ENCODE measurements at regions not wholly inside any gene's neighbourhood (a gene's known extent, or its start where the extent isn't known, plus 50 kb on each side); places are given as distances from the start of the nearest gene placed in this dataset.

DNA sequence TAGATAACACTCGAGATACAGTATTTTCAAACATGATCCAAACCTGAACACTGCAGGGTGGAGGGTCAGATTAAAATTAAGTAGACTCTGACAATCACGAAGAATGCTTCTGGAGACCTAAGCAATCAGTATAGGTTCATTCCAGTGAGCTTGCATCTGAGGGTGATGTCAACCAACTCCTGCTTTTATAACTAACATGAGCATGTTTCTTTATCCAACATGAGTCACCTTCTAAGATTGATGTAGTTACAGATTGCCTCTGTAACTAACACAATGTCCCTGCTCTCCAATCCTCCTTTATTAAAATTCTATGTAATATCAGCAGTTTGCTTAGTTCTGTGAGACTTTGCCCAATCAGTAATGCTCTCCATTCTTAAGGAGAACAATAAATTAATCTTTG lies 225.7 kb downstream of the ARL6IP6 start:
- Histone ChIP-seq H3K4me1 (ENCODE audit: control insufficient read depth, insufficient read depth, low read length) (no peaks in the 10 kb centered on the region), H3K36me3 (ENCODE audit: control insufficient read depth, insufficient read depth, low read length) (no peaks in the 10 kb centered on the region), H3K27me3 (ENCODE audit: control insufficient read depth, insufficient read depth, low read length) (no peaks in the 10 kb centered on the region), H3K9ac (ENCODE audit: low read depth, low read length) (no peak overlapping the region), H3K9me3 (ENCODE audit: control insufficient read depth, insufficient read depth, low read length) (no peaks in the 10 kb centered on the region), H3K4me3 (ENCODE audit: low read depth, low read length) (no peak overlapping the region)

DNA sequence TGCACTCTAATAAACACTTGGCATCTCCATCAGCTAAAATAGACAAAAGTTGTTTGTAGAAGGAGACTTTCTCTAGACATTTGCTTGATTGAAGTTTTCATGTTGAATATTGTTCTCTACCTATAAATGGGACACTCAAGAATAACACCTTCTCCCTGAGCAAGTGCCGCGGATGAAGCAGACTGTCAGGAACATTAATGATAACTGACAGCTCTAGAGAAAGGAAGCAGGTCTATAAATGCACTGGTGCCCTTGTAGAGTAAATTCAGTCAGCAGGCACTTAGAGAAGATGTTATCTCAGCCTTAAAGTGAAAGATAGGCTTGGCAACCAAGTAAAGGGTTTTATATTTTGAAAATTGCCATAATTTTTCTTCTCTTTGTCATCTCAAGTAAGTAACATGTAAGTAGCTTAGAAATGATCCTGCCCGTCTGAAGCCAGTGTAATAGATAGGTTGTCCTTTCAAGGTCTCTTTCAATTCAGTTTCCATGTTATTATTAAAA lies 224.6 kb downstream of the ARL6IP6 start:
- H3K4me1 ChIP-seq (ENCODE audit: control insufficient read depth, insufficient read depth, low read length): no peaks in the 10 kb centered on the region
- H3K36me3 ChIP-seq (ENCODE audit: control insufficient read depth, insufficient read depth, low read length): no peaks in the 10 kb centered on the region
- no peak overlapping the region for H3K4me3 ChIP-seq (ENCODE audit: low read depth, low read length)
- no peaks in the 10 kb centered on the region for H3K27me3 ChIP-seq (ENCODE audit: control insufficient read depth, insufficient read depth, low read length)
- no peak overlapping the region for H3K9ac ChIP-seq (ENCODE audit: low read depth, low read length)
- H3K9me3 ChIP-seq (ENCODE audit: control insufficient read depth, insufficient read depth, low read length): no peaks in the 10 kb centered on the region

DNA sequence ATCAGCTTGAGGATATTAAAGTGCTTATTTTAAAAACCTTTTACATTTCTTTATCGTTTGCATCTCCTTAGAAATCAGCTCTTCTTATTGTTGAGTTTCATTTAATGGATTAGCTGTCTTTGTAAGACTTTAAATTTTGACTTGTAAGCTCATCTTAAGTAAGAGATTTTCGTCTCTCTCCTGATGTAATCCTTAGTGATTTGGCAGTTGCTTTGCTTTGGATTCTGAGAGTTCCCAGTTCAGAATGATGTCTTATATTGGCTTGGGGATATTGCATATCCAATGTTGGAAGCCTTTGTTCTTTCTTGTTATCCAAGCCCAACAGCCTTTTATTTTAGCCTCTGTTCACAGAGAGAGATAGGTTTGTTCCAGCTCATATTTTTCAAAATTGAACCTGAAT lies 212.1 kb downstream of the ARL6IP6 start:
- H3K9me3 ChIP-seq (ENCODE audit: control insufficient read depth, insufficient read depth, low read length): no peaks in the 10 kb centered on the region
- H3K4me1 ChIP-seq (ENCODE audit: control insufficient read depth, insufficient read depth, low read length): peaks cover 2% of the 10 kb centered on the region
- H3K36me3 ChIP-seq (ENCODE audit: control insufficient read depth, insufficient read depth, low read length): no peaks in the 10 kb centered on the region
- H3K9ac ChIP-seq (ENCODE audit: low read depth, low read length): no peak overlapping the region
- H3K27me3 ChIP-seq (ENCODE audit: control insufficient read depth, insufficient read depth, low read length): no peaks in the 10 kb centered on the region
- no peak overlapping the region for H3K4me3 ChIP-seq (ENCODE audit: low read depth, low read length)

DNA sequence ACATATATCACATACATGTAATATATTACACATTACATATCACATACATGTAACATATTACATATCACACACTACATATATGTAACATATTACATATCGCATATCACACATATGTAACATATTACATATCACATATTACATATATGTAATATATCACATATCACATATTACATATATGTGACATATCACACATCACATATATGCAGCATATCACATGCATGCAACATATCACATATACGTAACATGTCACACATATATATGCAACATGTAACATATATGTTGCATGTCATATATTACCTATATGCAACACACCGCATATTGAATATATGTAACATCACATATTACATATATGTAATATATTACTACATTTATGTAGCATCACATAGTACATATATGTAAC lies 211.2 kb downstream of the ARL6IP6 start:
- Histone ChIP-seq H3K36me3 (ENCODE audit: control insufficient read depth, insufficient read depth, low read length) (no peaks in the 10 kb centered on the region), H3K27me3 (ENCODE audit: control insufficient read depth, insufficient read depth, low read length) (no peaks in the 10 kb centered on the region), H3K4me3 (ENCODE audit: low read depth, low read length) (no peak overlapping the region), H3K9ac (ENCODE audit: low read depth, low read length) (no peak overlapping the region), H3K9me3 (ENCODE audit: control insufficient read depth, insufficient read depth, low read length) (no peaks in the 10 kb centered on the region), H3K4me1 (ENCODE audit: control insufficient read depth, insufficient read depth, low read length) (peaks cover 2% of the 10 kb centered on the region)

DNA sequence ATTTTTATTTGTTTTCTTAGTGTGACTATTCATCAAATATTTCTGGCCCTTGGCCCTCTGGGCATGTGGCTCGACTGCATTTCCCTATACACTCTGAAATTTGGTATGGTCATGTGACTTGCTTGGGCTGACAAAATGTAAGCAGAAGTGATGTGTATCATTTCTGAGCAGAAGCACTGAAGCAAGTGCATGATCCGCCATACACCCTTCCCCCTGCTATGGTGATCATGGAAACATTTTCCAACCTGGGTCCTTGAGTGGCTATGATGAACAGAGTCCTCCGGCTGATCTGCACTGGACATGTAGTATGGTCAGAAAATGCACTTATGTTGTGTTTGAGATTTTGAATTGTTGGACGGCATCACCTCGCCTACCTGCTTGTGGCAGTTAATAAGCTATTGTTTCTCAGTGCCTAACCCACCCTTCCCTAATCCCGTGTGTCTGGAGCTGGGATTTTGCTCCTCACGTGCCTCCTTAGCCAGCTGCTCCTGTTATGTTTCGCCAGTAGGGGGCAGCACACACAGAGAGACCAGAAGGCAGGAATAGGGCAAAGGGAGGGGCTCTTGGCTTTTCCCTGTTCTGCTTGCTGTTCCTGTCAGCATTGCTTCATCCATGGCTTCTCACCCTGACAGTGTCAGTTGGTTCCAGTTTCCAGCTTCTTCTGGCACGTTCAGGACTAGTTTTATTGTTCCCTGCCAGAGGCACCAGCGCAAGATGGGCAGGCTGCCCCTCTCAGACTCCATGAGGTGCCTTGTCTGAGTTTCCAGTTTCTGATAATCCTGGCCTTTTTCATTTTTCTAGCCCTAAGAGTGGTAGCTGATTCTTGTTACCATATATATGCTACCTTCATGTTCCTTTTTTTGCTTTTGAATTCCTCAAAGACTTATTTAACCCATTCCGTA lies 207.4 kb downstream of the ARL6IP6 start:
- Histone ChIP-seq H3K4me3 (ENCODE audit: low read depth, low read length) (no peak overlapping the region), H3K27me3 (ENCODE audit: control insufficient read depth, insufficient read depth, low read length) (no peaks in the 10 kb centered on the region), H3K4me1 (ENCODE audit: control insufficient read depth, insufficient read depth, low read length) (peaks cover 2% of the 10 kb centered on the region), H3K9me3 (ENCODE audit: control insufficient read depth, insufficient read depth, low read length) (no peaks in the 10 kb centered on the region), H3K9ac (ENCODE audit: low read depth, low read length) (no peak overlapping the region), H3K36me3 (ENCODE audit: control insufficient read depth, insufficient read depth, low read length) (no peaks in the 10 kb centered on the region)

DNA sequence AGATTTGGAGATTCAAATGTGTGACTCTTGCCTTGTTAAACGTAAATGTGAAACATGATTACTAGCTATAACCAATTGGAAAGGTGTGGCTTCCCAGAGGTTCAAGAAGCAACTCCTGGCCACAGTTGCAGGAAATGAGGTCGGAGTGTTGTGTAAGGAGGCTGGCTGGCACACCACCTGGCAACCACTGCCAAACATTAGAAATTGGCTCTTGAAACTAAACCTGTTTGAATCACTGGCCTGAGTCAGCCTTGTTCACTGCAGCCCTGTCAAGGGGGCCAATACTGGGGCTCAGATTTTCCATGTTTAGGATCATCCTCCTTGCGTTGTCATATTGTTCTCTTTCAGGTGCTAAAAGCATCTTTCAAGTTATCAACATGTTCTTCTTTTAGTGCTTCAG lies 206.3 kb downstream of the ARL6IP6 start:
- Histone ChIP-seq H3K27me3 (ENCODE audit: control insufficient read depth, insufficient read depth, low read length) (no peaks in the 10 kb centered on the region), H3K9ac (ENCODE audit: low read depth, low read length) (no peak overlapping the region), H3K4me3 (ENCODE audit: low read depth, low read length) (no peak overlapping the region), H3K36me3 (ENCODE audit: control insufficient read depth, insufficient read depth, low read length) (no peaks in the 10 kb centered on the region), H3K4me1 (ENCODE audit: control insufficient read depth, insufficient read depth, low read length) (peaks cover 2% of the 10 kb centered on the region), H3K9me3 (ENCODE audit: control insufficient read depth, insufficient read depth, low read length) (no peaks in the 10 kb centered on the region)

DNA sequence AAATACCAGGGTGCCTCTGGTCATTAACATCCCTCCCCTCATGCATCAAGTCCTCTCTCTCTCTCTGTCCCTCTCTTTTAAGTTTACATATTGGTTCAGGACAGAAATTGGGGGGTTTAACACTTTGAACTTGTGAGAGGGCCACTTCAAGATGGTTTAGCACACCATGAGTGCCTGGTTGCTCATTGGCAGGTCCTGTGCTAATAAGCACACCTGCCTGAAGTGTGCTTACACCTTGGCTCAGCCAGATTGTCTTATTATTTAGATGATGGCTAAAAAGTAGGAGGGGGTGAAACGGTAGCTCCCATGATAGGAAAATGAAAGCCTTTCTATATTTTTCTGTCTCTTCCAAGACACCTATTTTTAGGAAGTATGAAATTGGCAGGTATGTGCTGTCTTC lies 205.8 kb downstream of the ARL6IP6 start:
- H3K9ac ChIP-seq (ENCODE audit: low read depth, low read length): no peak overlapping the region
- H3K4me3 ChIP-seq (ENCODE audit: low read depth, low read length): no peak overlapping the region

DNA sequence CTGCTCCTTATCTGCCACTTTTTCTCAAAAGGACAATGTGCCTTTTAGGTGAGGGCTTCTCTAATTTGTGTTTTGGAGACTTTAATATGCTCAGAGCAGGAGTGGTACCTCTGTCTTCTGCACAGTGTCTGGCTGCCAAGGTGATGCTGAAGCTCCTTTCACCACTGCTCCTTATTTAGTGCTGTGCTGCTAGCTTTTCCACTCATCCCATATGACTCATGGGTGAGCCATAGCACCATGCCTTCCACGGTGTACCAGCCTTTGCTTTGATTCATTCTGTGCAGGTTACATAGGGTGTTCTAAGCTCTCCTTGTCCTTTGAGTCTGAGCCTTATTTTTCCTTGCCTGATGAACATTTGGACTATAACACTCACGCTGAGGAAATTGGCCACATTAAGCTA lies 202.4 kb downstream of the ARL6IP6 start:
- H3K36me3 ChIP-seq (ENCODE audit: control insufficient read depth, insufficient read depth, low read length): no peaks in the 10 kb centered on the region

More for the DNA sequence above, 205.8 kb downstream of the ARL6IP6 start:
- Histone ChIP-seq H3K4me1 (ENCODE audit: control insufficient read depth, insufficient read depth, low read length) (peaks cover 2% of the 10 kb centered on the region), H3K9me3 (ENCODE audit: control insufficient read depth, insufficient read depth, low read length) (no peaks in the 10 kb centered on the region), H3K36me3 (ENCODE audit: control insufficient read depth, insufficient read depth, low read length) (no peaks in the 10 kb centered on the region), H3K27me3 (ENCODE audit: control insufficient read depth, insufficient read depth, low read length) (no peaks in the 10 kb centered on the region)

DNA sequence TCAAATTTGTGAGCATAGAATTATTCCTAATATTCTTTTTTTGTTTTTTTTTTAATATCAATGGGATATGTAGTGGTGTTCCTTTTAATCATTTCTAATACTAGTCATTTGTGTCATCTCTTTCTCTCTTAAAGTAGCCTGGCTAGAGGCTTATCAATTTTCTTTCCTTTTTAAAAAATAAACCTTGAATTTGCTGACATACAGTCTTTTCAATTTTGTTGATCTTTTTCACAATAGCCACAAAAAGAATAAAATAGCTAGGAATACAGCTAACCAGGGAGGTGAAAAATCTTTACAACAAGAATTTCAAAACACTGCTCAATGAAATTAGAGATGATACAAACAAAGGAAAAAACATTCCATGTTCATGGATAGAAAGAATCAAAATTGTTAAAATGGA lies 192.6 kb downstream of the ARL6IP6 start:
- H3K36me3 ChIP-seq (ENCODE audit: control insufficient read depth, insufficient read depth, low read length): no peaks in the 10 kb centered on the region
- no peak overlapping the region for H3K9ac ChIP-seq (ENCODE audit: low read depth, low read length)
- H3K4me1 ChIP-seq (ENCODE audit: control insufficient read depth, insufficient read depth, low read length): no peaks in the 10 kb centered on the region
- no peak overlapping the region for H3K4me3 ChIP-seq (ENCODE audit: low read depth, low read length)
- H3K9me3 ChIP-seq (ENCODE audit: control insufficient read depth, insufficient read depth, low read length): no peaks in the 10 kb centered on the region
- no peaks in the 10 kb centered on the region for H3K27me3 ChIP-seq (ENCODE audit: control insufficient read depth, insufficient read depth, low read length)

More for the DNA sequence above, 202.4 kb downstream of the ARL6IP6 start:
- Histone ChIP-seq H3K4me3 (ENCODE audit: low read depth, low read length) (no peak overlapping the region), H3K9ac (ENCODE audit: low read depth, low read length) (no peak overlapping the region), H3K27me3 (ENCODE audit: control insufficient read depth, insufficient read depth, low read length) (no peaks in the 10 kb centered on the region), H3K4me1 (ENCODE audit: control insufficient read depth, insufficient read depth, low read length) (no peaks in the 10 kb centered on the region), H3K9me3 (ENCODE audit: control insufficient read depth, insufficient read depth, low read length) (no peaks in the 10 kb centered on the region)

DNA sequence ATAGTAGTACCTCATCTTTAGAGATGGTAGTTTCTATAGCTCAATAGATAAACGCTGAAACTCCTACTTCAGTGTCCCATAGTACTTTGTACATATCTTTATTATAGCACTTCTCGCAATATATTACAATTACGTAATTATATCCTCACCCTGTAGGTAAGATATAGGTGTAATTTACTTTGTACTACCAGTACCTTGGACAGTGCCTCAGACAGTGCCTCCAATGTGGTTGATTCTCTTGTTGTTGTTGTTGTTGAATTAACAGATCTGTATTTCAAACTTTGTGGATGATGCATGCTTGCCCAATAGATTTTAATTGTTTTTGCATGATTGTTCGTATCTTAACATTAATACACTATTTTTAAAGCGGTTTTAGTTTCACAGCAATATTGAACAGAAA lies 188.6 kb downstream of the ARL6IP6 start:
- Histone ChIP-seq H3K4me1 (ENCODE audit: control insufficient read depth, insufficient read depth, low read length) (no peaks in the 10 kb centered on the region), H3K27me3 (ENCODE audit: control insufficient read depth, insufficient read depth, low read length) (no peaks in the 10 kb centered on the region), H3K4me3 (ENCODE audit: low read depth, low read length) (no peak overlapping the region), H3K36me3 (ENCODE audit: control insufficient read depth, insufficient read depth, low read length) (no peaks in the 10 kb centered on the region), H3K9ac (ENCODE audit: low read depth, low read length) (no peak overlapping the region), H3K9me3 (ENCODE audit: control insufficient read depth, insufficient read depth, low read length) (no peaks in the 10 kb centered on the region)

DNA sequence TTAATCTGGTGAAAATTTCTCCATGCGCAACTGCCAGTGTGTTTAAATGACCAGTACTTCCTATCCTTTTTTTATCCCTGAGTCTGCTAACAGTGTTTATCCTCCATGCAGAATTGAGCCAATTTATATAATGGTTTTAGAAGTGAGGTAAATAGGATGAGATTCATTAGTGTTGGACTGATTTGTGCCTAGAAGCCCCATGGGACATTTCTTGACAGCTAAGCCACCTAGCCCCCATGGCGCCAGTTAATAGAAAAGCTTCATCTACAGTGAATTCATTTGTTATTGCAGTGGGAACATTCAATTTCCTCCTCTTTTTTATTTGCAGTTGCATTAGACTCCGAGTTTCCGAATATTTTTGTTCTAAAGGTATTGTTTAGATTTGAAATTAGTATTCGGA lies 175.6 kb downstream of the ARL6IP6 start:
- no peak overlapping the region for H3K4me3 ChIP-seq (ENCODE audit: low read depth, low read length)
- H3K36me3 ChIP-seq (ENCODE audit: control insufficient read depth, insufficient read depth, low read length): no peaks in the 10 kb centered on the region
- H3K9me3 ChIP-seq (ENCODE audit: control insufficient read depth, insufficient read depth, low read length): no peaks in the 10 kb centered on the region
- H3K9ac ChIP-seq (ENCODE audit: low read depth, low read length): no peak overlapping the region
- H3K4me1 ChIP-seq (ENCODE audit: control insufficient read depth, insufficient read depth, low read length): no peaks in the 10 kb centered on the region
- no peaks in the 10 kb centered on the region for H3K27me3 ChIP-seq (ENCODE audit: control insufficient read depth, insufficient read depth, low read length)

DNA sequence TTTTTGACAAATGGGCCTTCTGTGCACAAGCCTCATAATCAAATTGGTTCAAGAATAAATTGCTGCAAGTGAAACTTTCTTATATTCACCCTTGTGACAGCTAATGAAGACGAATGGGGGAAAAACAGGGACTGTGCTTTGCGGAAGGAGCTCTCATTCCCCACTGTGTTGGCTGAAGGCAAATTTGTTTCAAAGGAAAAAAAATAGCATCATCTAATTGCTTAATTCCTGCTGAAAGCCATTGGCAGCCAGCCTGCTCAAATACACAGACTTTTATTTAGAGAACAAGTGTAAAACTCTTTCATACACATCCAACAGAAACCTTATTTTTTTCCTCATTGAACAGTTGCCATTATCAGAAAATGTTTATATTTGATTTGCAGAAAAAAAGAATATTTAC lies 172.3 kb downstream of the ARL6IP6 start:
- H3K9ac ChIP-seq (ENCODE audit: low read depth, low read length): no peak overlapping the region
- H3K4me1 ChIP-seq (ENCODE audit: control insufficient read depth, insufficient read depth, low read length): no peaks in the 10 kb centered on the region
- no peaks in the 10 kb centered on the region for H3K36me3 ChIP-seq (ENCODE audit: control insufficient read depth, insufficient read depth, low read length)
- no peak overlapping the region for H3K4me3 ChIP-seq (ENCODE audit: low read depth, low read length)
- no peaks in the 10 kb centered on the region for H3K9me3 ChIP-seq (ENCODE audit: control insufficient read depth, insufficient read depth, low read length)
- no peaks in the 10 kb centered on the region for H3K27me3 ChIP-seq (ENCODE audit: control insufficient read depth, insufficient read depth, low read length)
